ENCODE measurements at regions not wholly inside any gene's neighbourhood (a gene's known extent, or its start where the extent isn't known, plus 50 kb on each side); places are given as distances from the start of the nearest gene placed in this dataset.

DNA sequence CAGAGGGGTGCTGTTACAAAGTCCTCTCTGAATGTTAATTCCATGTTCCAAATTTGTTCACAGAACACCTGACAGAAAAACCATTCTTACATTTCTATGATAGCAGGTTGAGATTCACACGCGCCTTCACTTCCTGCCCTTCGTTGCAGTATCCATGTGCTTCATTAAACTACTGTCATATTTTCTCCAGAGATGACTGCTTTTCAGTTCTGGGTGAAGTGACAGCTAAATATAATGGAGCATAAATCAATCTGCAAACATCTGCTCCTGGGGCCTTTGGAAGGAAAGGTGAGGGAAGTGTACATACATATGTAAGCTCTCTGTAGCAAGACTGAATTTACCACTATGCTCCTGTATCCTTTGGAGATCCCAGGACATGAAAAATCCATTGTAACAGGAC lies 750.2 kb downstream of the HDGFL1 start:
- H3K27ac ChIP-seq = no peak overlapping the region
- 65 to 71% (median 65%) methylated on average over 3 of the region's 3 CpGs for WGBS, 5 donors
- DNase-seq = no peak
- TF ChIP-seq POLR2A (IDR thresholded peaks at IDR 0.05) (no peak), POLR2AphosphoS5 (IDR thresholded peaks at IDR 0.05) (no peak)
- TF ChIP-seq, protein P1, sequence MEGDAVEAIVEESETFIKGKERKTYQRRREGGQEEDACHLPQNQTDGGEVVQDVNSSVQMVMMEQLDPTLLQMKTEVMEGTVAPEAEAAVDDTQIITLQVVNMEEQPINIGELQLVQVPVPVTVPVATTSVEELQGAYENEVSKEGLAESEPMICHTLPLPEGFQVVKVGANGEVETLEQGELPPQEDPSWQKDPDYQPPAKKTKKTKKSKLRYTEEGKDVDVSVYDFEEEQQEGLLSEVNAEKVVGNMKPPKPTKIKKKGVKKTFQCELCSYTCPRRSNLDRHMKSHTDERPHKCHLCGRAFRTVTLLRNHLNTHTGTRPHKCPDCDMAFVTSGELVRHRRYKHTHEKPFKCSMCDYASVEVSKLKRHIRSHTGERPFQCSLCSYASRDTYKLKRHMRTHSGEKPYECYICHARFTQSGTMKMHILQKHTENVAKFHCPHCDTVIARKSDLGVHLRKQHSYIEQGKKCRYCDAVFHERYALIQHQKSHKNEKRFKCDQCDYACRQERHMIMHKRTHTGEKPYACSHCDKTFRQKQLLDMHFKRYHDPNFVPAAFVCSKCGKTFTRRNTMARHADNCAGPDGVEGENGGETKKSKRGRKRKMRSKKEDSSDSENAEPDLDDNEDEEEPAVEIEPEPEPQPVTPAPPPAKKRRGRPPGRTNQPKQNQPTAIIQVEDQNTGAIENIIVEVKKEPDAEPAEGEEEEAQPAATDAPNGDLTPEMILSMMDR (IDR thresholded peaks at IDR 0.05 in 8 of 11, conservative IDR thresholded peaks at IDR 0.05 in 3 of 11) = no peak
- no peaks in the 10 kb centered on the region for H3K27me3 ChIP-seq (replicated peaks in 1 of 7)
- H3K36me3 ChIP-seq = no peaks in the 10 kb centered on the region
- H3K9me3 ChIP-seq = peaks cover 0 to 8% (median 0%) of the 10 kb centered on the region in 8 donors
- H3K4me1 ChIP-seq = no peaks in the 10 kb centered on the region
- no peak overlapping the region for H3K4me3 ChIP-seq
- intact Hi-C loops (cut with DNase I; ENCODE audit: low total_unique reads) = no loop called here

DNA sequence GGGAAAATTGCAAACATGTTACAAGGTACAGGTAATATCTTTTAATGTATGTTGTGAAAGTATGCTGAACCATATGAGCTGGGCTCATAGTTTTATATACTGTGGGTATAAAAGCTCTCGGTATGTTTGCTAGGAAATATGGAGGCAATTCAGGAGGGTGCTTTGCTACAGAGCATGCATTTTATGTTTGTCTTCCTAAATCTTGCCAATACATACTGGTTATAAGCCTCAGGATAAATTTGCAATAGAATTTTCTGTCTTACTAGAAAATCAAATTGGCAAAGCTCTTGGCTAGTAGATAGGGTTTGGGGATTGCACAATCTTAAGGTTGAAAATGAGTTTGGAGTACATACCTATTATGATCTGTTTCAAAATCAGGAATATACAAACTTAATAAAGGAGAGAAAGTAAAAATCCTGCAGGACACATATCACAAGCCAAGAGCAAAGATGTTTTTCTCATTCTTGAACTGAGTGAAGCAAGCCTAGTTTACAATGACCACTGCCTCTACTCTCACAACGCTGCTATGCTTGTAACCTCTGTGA lies 751.2 kb downstream of the HDGFL1 start:
- intact Hi-C loops (cut with DNase I; ENCODE audit: low total_unique reads) = no loop called here
- Histone ChIP-seq H3K27ac (no peak overlapping the region), H3K27me3 (replicated peaks in 1 of 7) (no peaks in the 10 kb centered on the region), H3K36me3 (no peaks in the 10 kb centered on the region), H3K4me1 (no peaks in the 10 kb centered on the region), H3K9me3 (peaks cover 0 to 8% (median 0%) of the 10 kb centered on the region in 8 donors), H3K4me3 (no peak overlapping the region)
- DNase-seq = no peak
- TF ChIP-seq POLR2AphosphoS5 (IDR thresholded peaks at IDR 0.05) (no peak), POLR2A (IDR thresholded peaks at IDR 0.05) (no peak)
- TF ChIP-seq, protein P1 (IDR thresholded peaks at IDR 0.05 in 8 of 11, conservative IDR thresholded peaks at IDR 0.05 in 3 of 11) = no peak
- WGBS, 5 donors = 78 to 90% (median 87%) methylated on average over 2 of the region's 2 CpGs

DNA sequence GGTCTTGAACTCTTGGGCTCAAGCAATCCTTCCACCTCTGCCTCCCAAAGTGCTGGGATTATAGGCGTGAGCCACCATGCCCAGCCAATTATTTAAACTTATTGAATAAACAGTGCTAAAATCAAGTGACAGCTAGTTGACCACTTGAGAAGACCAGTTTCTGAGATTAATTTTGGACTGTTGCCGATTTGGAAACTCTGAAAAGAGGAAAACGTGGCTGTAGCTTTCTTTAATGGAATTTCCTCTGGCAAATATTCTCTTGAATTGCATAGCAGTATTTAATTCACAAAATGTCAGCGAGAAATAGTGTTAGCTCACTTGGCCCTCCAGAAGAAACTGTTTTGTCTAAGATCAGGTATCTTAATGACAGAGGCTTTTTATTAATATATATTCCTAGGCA lies 754.5 kb downstream of the HDGFL1 start:
- intact Hi-C loops (cut with DNase I; ENCODE audit: low total_unique reads) = no loop called here
- peaks cover 0 to 8% (median 0%) of the 10 kb centered on the region in 8 donors for H3K9me3 ChIP-seq
- H3K4me1 ChIP-seq = no peaks in the 10 kb centered on the region
- no peak overlapping the region for H3K4me3 ChIP-seq
- H3K27ac ChIP-seq = no peak overlapping the region
- 73 to 83% (median 83%) methylated on average over 4 of the region's 4 CpGs for WGBS, 5 donors
- TF ChIP-seq, protein P1 (IDR thresholded peaks at IDR 0.05 in 8 of 11, conservative IDR thresholded peaks at IDR 0.05 in 3 of 11) = no peak
- TF ChIP-seq POLR2AphosphoS5 (IDR thresholded peaks at IDR 0.05) (no peak), POLR2A (IDR thresholded peaks at IDR 0.05) (no peak)
- H3K27me3 ChIP-seq (replicated peaks in 1 of 7) = no peaks in the 10 kb centered on the region
- DNase-seq = no peak
- no peaks in the 10 kb centered on the region for H3K36me3 ChIP-seq

DNA sequence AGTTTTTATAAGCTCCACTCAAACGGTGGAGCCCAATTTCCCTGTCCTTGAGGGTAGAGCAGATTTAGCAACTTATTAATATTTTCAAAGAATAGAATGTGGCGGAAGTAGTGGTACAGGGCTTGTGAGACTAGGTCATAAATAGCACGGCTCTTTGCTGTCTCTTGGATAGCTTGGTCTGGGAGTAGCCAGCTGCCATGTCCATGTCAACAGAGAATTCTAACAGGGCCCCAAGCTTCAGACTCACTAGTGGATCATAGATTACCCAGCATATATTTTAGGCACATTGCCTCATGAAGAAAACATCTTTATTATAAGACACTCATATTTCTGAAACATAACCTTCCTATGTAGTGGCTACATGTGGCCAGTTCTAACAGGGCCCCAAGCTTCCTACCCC lies 755.7 kb downstream of the HDGFL1 start:
- H3K4me1 ChIP-seq = no peaks in the 10 kb centered on the region
- intact Hi-C loops (cut with DNase I; ENCODE audit: low total_unique reads) = no loop called here
- H3K27ac ChIP-seq = no peak overlapping the region
- no peak overlapping the region for H3K4me3 ChIP-seq
- TF ChIP-seq POLR2AphosphoS5 (IDR thresholded peaks at IDR 0.05) (no peak), POLR2A (IDR thresholded peaks at IDR 0.05) (no peak)
- TF ChIP-seq, protein P1 (IDR thresholded peaks at IDR 0.05 in 8 of 11, conservative IDR thresholded peaks at IDR 0.05 in 3 of 11) = no peak
- H3K27me3 ChIP-seq (replicated peaks in 1 of 7) = no peaks in the 10 kb centered on the region
- peaks cover 0 to 8% (median 0%) of the 10 kb centered on the region in 8 donors for H3K9me3 ChIP-seq
- H3K36me3 ChIP-seq = no peaks in the 10 kb centered on the region
- 76 to 84% (median 80%) methylated on average over 3 of the region's 3 CpGs for WGBS, 5 donors
- DNase-seq = no peak
